GM12891 (cell line): ENCODE measurements at regions not wholly inside any gene's neighbourhood (a gene's known extent, or its start where the extent isn't known, plus 50 kb on each side); places are given as distances from the start of the nearest gene placed in this dataset.

ENCODE experiments used
- DNase-seq: peaks from one replicate; pipeline ENCODE4 v3.0.0; 2011; ENCODE audit warnings: low spot score; ENCODE audit not compliant: insufficient read length
- FAIRE-seq: peaks from 2 replicates; lab custom pipeline; 2011; peaks lifted over from hg19 to GRCh38; lab: Jason Lieb, UNC
- PAX5 ChIP-seq: IDR thresholded peaks from 2 replicates; pipeline ENCODE4 v1.6.1; 2011; ENCODE audit warnings: low read length, moderate library complexity, mild to moderate bottlenecking; ENCODE audit not compliant: insufficient read depth, severe bottlenecking
- POLR2A ChIP-seq: IDR thresholded peaks from 2 replicates; pipeline ENCODE4 v1.6.1; 2011; ENCODE audit warnings: low read depth, low read length, control low read depth
- POLR2AphosphoS5 ChIP-seq: IDR thresholded peaks from 2 replicates; pipeline ENCODE4 v1.6.1; 2011; ENCODE audit warnings: low read depth, low read length, control low read depth
- POU2F2 ChIP-seq: IDR thresholded peaks from 2 replicates; pipeline ENCODE4 v1.6.1; 2011; ENCODE audit warnings: low read depth, mild to moderate bottlenecking, control low read depth, low read length, moderate library complexity
- SPI1 ChIP-seq: IDR thresholded peaks from 2 replicates; pipeline ENCODE4 v1.6.1; 2011; ENCODE audit warnings: low read depth, low read length, control low read depth
- TAF1 ChIP-seq: IDR thresholded peaks from 2 replicates; pipeline ENCODE4 v1.6.1; 2011; ENCODE audit warnings: low read depth, low read length, control low read depth

- FAIRE-seq (no peak), DNase-seq (no peak)
Observed at GRCh38 chr20:62577490-62577836, 64.8 kb upstream of the SLCO4A1 start.

GRCh38 chr20:62578294-62578897, 63.9 kb upstream of the SLCO4A1 start:
- TF ChIP-seq POU2F2 (no peak), TAF1 (no peak), SPI1 (no peak), PAX5 (no peak), POLR2A (no peak), POLR2AphosphoS5 (no peak)
- DNase-seq: no peak
- no peak for FAIRE-seq

More at GRCh38 chr20:62577490-62577836, 64.8 kb upstream of the SLCO4A1 start:
- TF ChIP-seq PAX5: no peak
- no peak for TF ChIP-seq POLR2AphosphoS5
- TF ChIP-seq POU2F2: no peak
- TF ChIP-seq TAF1: no peak
- no peak for TF ChIP-seq POLR2A
- TF ChIP-seq SPI1: no peak

GRCh38 chr20:62580052-62580451, 62.3 kb upstream of the SLCO4A1 start:
- no peak for DNase-seq
- FAIRE-seq: no peak
- TF ChIP-seq POLR2A (no peak), TAF1 (no peak), POLR2AphosphoS5 (no peak), SPI1 (no peak)

- no peak for DNase-seq
- TF ChIP-seq PAX5 (no peak), TAF1 (no peak)
- FAIRE-seq: no peak
Observed at GRCh38 chr20:62580733-62581132, 61.6 kb upstream of the SLCO4A1 start.

- TF ChIP-seq PAX5 (no peak), POLR2A (no peak), SPI1 (no peak), POLR2AphosphoS5 (no peak), POU2F2 (no peak), TAF1 (no peak)
- no peak for FAIRE-seq
- DNase-seq: no peak
Observed at GRCh38 chr20:62581308-62581707, 61.0 kb upstream of the SLCO4A1 start.

- DNase-seq (no peak), FAIRE-seq (no peak)
- TF ChIP-seq POLR2AphosphoS5: no peak
- no peak for TF ChIP-seq PAX5
- TF ChIP-seq POLR2A: no peak
- TF ChIP-seq POU2F2: no peak
- TF ChIP-seq SPI1: no peak
- TF ChIP-seq TAF1: no peak
Observed at GRCh38 chr20:62581806-62582205, 60.5 kb upstream of the SLCO4A1 start.

- TF ChIP-seq POU2F2 (no peak), PAX5 (no peak), SPI1 (no peak), POLR2AphosphoS5 (no peak), TAF1 (no peak), POLR2A (no peak)
- FAIRE-seq (no peak), DNase-seq (no peak)
Observed at GRCh38 chr20:62583424-62583920, 58.8 kb upstream of the SLCO4A1 start.

GRCh38 chr20:62584671-62585460, 57.4 kb upstream of the SLCO4A1 start:
- DNase-seq (no peak), FAIRE-seq (peak; percentile 89)
- no peak for TF ChIP-seq POLR2A
- TF ChIP-seq POU2F2: 0 out of 2 replicates have a peak, but pooled peaks have one; percentile 19

- TF ChIP-seq PAX5 (no peak), POLR2AphosphoS5 (no peak)
- DNase-seq: no peak
- FAIRE-seq: no peak
Observed at GRCh38 chr20:62585461-62585970, 56.8 kb upstream of the SLCO4A1 start.

GRCh38 chr20:62586799-62587198, 55.5 kb upstream of the SLCO4A1 start:
- TF ChIP-seq POLR2A: no peak
- no peak for TF ChIP-seq SPI1
- TF ChIP-seq POU2F2: no peak
- no peak for TF ChIP-seq TAF1
- no peak for TF ChIP-seq PAX5
- DNase-seq (no peak), FAIRE-seq (no peak)
